WTC11 (cell line): ENCODE measurements at regions not wholly inside any gene's neighbourhood (a gene's known extent, or its start where the extent isn't known, plus 50 kb on each side); places are given as distances from the start of the nearest gene placed in this dataset.

ENCODE experiments used
- ATAC-seq: fragments of 200-7000 bp; cut with Tn5 transposase; 2 replicates; pipeline ENCODE4 v1.10.0; 2021; ENCODE audit warnings: mild to moderate bottlenecking, moderate library complexity
- CTCF ChIA-PET: fragments of 300-600 bp; sonication (Branson Sonifier 250); formaldehyde crosslinking; loops from one replicate; lab custom pipeline; 2021; ENCODE audit warnings: antibody characterized with exemption; lab: Charles Lee
- POLR2A ChIA-PET: fragments of 350-600 bp; sonication (Branson Sonifier 250); formaldehyde crosslinking; loops from one replicate; lab custom pipeline; 2021; ENCODE audit warnings: antibody characterized with exemption; lab: Charles Lee
- DNase-seq: peaks from one replicate; pipeline ENCODE4 v3.0.0; 2021; ENCODE audit warnings: low spot score
- H3K27ac Mint-ChIP-seq: 2 replicates; pipeline ENCODE4 v1.8.0; 2021; ENCODE audit warnings: mixed read lengths
- H3K27me3 Mint-ChIP-seq: 2 replicates; pipeline ENCODE4 v1.8.0; 2021; ENCODE audit warnings: low read depth, mild to moderate bottlenecking, moderate library complexity, mixed read lengths
- H3K36me3 Mint-ChIP-seq: 2 replicates; pipeline ENCODE4 v1.8.0; 2021; ENCODE audit warnings: mixed read lengths
- H3K4me1 Mint-ChIP-seq: 2 replicates; pipeline ENCODE4 v1.8.0; 2022; ENCODE audit warnings: mixed read lengths
- H3K4me3 Mint-ChIP-seq: 2 replicates; pipeline ENCODE4 v1.8.0; 2021; ENCODE audit warnings: mild to moderate bottlenecking, moderate library complexity, mixed read lengths
- H3K9me3 Mint-ChIP-seq: 2 replicates; pipeline ENCODE4 v1.8.0; 2021; ENCODE audit warnings: mixed read lengths
- ESRRA ChIP-seq: sonication (generic); formaldehyde crosslinking; IDR thresholded peaks from 2 replicates; pipeline ENCODE4 v1.8.1; 2022; ENCODE audit warnings: mild to moderate bottlenecking, missing genetic modification reagents, borderline replicate concordance
- FOXP1 ChIP-seq: sonication (generic); formaldehyde crosslinking; IDR thresholded peaks from 2 replicates; pipeline ENCODE4 v1.8.0; 2022; ENCODE audit warnings: missing genetic modification reagents, mild to moderate bottlenecking, moderate library complexity, borderline replicate concordance
- GRHL2 ChIP-seq: fragments of 250-450 bp; sonication (Bioruptor Pico); IDR thresholded peaks from 2 replicates; pipeline ENCODE4 v1.8.0; 2022; ENCODE audit warnings: mild to moderate bottlenecking, moderate library complexity; ENCODE audit not compliant: insufficient replicate concordance, severe bottlenecking
- JAZF1 ChIP-seq: fragments of 250-450 bp; sonication (Bioruptor Pico); IDR thresholded peaks from 2 replicates; pipeline ENCODE4 v1.9.0; 2021; ENCODE audit warnings: moderate library complexity, mild to moderate bottlenecking, inconsistent platforms
- MLX ChIP-seq: sonication (generic); formaldehyde crosslinking; IDR thresholded peaks from 2 replicates; pipeline ENCODE4 v1.8.1; 2023; ENCODE audit warnings: mild to moderate bottlenecking, missing genetic modification reagents, moderate library complexity
- NFYB ChIP-seq: sonication (generic); formaldehyde crosslinking; conservative IDR thresholded peaks from 2 replicates; pipeline ENCODE4 v1.8.0; 2022; ENCODE audit warnings: low read depth, missing genetic modification reagents
- TCF7 ChIP-seq: sonication (generic); formaldehyde crosslinking; IDR thresholded peaks from 2 replicates; pipeline ENCODE4 v1.8.0; 2022; ENCODE audit warnings: mild to moderate bottlenecking, low read depth, missing genetic modification reagents, moderate library complexity
- TEAD4 ChIP-seq: sonication (generic); formaldehyde crosslinking; IDR thresholded peaks from 2 replicates; pipeline ENCODE4 v1.8.0; 2022; ENCODE audit warnings: mild to moderate bottlenecking, missing genetic modification reagents
- TP53 ChIP-seq: sonication (generic); formaldehyde crosslinking; IDR thresholded peaks from 2 replicates; pipeline ENCODE4 v1.8.1; 2023; ENCODE audit warnings: mild to moderate bottlenecking, missing genetic modification reagents
- ZNF138 ChIP-seq: sonication (generic); formaldehyde crosslinking; conservative IDR thresholded peaks from 2 replicates; pipeline ENCODE4 v1.8.1; 2022; ENCODE audit warnings: mild to moderate bottlenecking, moderate library complexity, missing genetic modification reagents
- ZNF423 ChIP-seq: fragments of 250-450 bp; sonication (Bioruptor Pico); IDR thresholded peaks from 2 replicates; pipeline ENCODE4 v2.1.2; 2022; ENCODE audit warnings: mild to moderate bottlenecking, moderate library complexity
- ZNF512 ChIP-seq: sonication (generic); formaldehyde crosslinking; IDR thresholded peaks from 2 replicates; pipeline ENCODE4 v1.8.1; 2022; ENCODE audit warnings: missing genetic modification reagents, borderline replicate concordance
- ZNF671 ChIP-seq: fragments of 250-450 bp; sonication (Bioruptor Pico); IDR thresholded peaks from 2 replicates; pipeline ENCODE4 v1.8.0; 2021; ENCODE audit warnings: mild to moderate bottlenecking
- TF ChIP-seq, protein P1 (sequence below): sonication (generic); formaldehyde crosslinking; conservative IDR thresholded peaks from 2 replicates; pipeline ENCODE4 v1.8.1; 2022; ENCODE audit warnings: mild to moderate bottlenecking, missing genetic modification reagents
- TF ChIP-seq, protein P2 (sequence below): fragments of 250-450 bp; sonication (Bioruptor Pico); IDR thresholded peaks from 2 replicates; pipeline ENCODE4 v1.9.0; 2021; ENCODE audit warnings: mild to moderate bottlenecking
- TF ChIP-seq, protein P3 (sequence below): sonication (generic); formaldehyde crosslinking; IDR thresholded peaks from 2 replicates; pipeline ENCODE4 v1.8.1; 2022; ENCODE audit warnings: mild to moderate bottlenecking, moderate library complexity, missing genetic modification reagents
- TF ChIP-seq, protein P4 (sequence below): fragments of 250-450 bp; sonication (Bioruptor Pico); IDR thresholded peaks from 2 replicates; pipeline ENCODE4 v2.1.2; 2022; ENCODE audit warnings: mild to moderate bottlenecking, moderate library complexity
- TF ChIP-seq, protein P5 (sequence below): sonication (generic); formaldehyde crosslinking; IDR thresholded peaks from 2 replicates; pipeline ENCODE4 v1.8.1; 2023; ENCODE audit warnings: mild to moderate bottlenecking, missing genetic modification reagents, borderline replicate concordance

GRCh38 chrX:117532339-117532738, 584.3 kb downstream of the KLHL13 start (continued):
- TF ChIP-seq, protein P1, sequence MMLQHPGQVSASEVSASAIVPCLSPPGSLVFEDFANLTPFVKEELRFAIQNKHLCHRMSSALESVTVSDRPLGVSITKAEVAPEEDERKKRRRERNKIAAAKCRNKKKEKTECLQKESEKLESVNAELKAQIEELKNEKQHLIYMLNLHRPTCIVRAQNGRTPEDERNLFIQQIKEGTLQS (CRISPR knock-in tag) = no peak
- TF ChIP-seq GRHL2 (CRISPR knock-in tag) = no peak
- TF ChIP-seq, protein P2, sequence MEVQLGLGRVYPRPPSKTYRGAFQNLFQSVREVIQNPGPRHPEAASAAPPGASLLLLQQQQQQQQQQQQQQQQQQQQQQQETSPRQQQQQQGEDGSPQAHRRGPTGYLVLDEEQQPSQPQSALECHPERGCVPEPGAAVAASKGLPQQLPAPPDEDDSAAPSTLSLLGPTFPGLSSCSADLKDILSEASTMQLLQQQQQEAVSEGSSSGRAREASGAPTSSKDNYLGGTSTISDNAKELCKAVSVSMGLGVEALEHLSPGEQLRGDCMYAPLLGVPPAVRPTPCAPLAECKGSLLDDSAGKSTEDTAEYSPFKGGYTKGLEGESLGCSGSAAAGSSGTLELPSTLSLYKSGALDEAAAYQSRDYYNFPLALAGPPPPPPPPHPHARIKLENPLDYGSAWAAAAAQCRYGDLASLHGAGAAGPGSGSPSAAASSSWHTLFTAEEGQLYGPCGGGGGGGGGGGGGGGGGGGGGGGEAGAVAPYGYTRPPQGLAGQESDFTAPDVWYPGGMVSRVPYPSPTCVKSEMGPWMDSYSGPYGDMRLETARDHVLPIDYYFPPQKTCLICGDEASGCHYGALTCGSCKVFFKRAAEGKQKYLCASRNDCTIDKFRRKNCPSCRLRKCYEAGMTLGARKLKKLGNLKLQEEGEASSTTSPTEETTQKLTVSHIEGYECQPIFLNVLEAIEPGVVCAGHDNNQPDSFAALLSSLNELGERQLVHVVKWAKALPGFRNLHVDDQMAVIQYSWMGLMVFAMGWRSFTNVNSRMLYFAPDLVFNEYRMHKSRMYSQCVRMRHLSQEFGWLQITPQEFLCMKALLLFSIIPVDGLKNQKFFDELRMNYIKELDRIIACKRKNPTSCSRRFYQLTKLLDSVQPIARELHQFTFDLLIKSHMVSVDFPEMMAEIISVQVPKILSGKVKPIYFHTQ = no peak
- TF ChIP-seq JAZF1 (CRISPR knock-in tag) = no peak
- TF ChIP-seq FOXP1 (CRISPR knock-in tag) = no peak
- no peak for TF ChIP-seq ZNF423 (CRISPR knock-in tag)
- TF ChIP-seq, protein P3, sequence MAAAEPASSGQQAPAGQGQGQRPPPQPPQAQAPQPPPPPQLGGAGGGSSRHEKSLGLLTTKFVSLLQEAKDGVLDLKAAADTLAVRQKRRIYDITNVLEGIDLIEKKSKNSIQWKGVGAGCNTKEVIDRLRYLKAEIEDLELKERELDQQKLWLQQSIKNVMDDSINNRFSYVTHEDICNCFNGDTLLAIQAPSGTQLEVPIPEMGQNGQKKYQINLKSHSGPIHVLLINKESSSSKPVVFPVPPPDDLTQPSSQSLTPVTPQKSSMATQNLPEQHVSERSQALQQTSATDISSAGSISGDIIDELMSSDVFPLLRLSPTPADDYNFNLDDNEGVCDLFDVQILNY (CRISPR knock-in tag) = no peak
- TF ChIP-seq, protein P4, sequence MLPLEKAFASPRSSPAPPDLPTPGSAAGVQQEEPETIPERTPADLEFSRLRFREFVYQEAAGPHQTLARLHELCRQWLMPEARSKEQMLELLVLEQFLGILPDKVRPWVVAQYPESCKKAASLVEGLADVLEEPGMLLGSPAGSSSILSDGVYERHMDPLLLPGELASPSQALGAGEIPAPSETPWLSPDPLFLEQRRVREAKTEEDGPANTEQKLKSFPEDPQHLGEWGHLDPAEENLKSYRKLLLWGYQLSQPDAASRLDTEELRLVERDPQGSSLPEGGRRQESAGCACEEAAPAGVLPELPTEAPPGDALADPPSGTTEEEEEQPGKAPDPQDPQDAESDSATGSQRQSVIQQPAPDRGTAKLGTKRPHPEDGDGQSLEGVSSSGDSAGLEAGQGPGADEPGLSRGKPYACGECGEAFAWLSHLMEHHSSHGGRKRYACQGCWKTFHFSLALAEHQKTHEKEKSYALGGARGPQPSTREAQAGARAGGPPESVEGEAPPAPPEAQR (CRISPR knock-in tag) = no peak
- TF ChIP-seq TP53 (CRISPR knock-in tag) = no peak
- no peak for TF ChIP-seq ZNF512 (CRISPR knock-in tag)
- no peak for TF ChIP-seq NFYB (CRISPR knock-in tag)
- TF ChIP-seq, protein P5, sequence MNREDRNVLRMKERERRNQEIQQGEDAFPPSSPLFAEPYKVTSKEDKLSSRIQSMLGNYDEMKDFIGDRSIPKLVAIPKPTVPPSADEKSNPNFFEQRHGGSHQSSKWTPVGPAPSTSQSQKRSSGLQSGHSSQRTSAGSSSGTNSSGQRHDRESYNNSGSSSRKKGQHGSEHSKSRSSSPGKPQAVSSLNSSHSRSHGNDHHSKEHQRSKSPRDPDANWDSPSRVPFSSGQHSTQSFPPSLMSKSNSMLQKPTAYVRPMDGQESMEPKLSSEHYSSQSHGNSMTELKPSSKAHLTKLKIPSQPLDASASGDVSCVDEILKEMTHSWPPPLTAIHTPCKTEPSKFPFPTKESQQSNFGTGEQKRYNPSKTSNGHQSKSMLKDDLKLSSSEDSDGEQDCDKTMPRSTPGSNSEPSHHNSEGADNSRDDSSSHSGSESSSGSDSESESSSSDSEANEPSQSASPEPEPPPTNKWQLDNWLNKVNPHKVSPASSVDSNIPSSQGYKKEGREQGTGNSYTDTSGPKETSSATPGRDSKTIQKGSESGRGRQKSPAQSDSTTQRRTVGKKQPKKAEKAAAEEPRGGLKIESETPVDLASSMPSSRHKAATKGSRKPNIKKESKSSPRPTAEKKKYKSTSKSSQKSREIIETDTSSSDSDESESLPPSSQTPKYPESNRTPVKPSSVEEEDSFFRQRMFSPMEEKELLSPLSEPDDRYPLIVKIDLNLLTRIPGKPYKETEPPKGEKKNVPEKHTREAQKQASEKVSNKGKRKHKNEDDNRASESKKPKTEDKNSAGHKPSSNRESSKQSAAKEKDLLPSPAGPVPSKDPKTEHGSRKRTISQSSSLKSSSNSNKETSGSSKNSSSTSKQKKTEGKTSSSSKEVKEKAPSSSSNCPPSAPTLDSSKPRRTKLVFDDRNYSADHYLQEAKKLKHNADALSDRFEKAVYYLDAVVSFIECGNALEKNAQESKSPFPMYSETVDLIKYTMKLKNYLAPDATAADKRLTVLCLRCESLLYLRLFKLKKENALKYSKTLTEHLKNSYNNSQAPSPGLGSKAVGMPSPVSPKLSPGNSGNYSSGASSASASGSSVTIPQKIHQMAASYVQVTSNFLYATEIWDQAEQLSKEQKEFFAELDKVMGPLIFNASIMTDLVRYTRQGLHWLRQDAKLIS = no peak
- no peak for TF ChIP-seq ESRRA (CRISPR knock-in tag)

GRCh38 chrX:117522725-117523700, 593.6 kb downstream of the KLHL13 start:
- no peak for DNase-seq
- Mint-ChIP-seq H3K4me1 (peaks cover 2% of the 10 kb centered on the region), H3K27me3 (no peaks in the 10 kb centered on the region), H3K36me3 (no peaks in the 10 kb centered on the region), H3K27ac (no peak overlapping the region), H3K4me3 (no peak overlapping the region), H3K9me3 (no peaks in the 10 kb centered on the region)
- ChIA-PET CTCF (no interaction called here), POLR2A (no interaction called here)
- ATAC-seq = no peak
- TF ChIP-seq ZNF138 (CRISPR knock-in tag) = no peak
- TF ChIP-seq ZNF671 (CRISPR knock-in tag) = no peak
- no peak for TF ChIP-seq TEAD4 (CRISPR knock-in tag)
- TF ChIP-seq TCF7 (CRISPR knock-in tag) = no peak
- TF ChIP-seq MLX (CRISPR knock-in tag) = no peak
- TF ChIP-seq, protein P4 (CRISPR knock-in tag) = no peak
